CD4-positive, alpha-beta memory T cell (primary cell): ENCODE measurements at regions not wholly inside any gene's neighbourhood (a gene's known extent, or its start where the extent isn't known, plus 50 kb on each side); places are given as distances from the start of the nearest gene placed in this dataset.
A peak's percentile ranks its signal among the peaks of the same experiment; 100 is the strongest.

Experiments
- CTCF ChIA-PET: fragments of 350-600 bp; sonication (Branson Sonifier 250); formaldehyde crosslinking; loops from one replicate; lab custom pipeline; 2021; ENCODE audit warnings: inconsistent platforms; ENCODE audit not compliant: partially characterized antibody; lab: Charles Lee
- POLR2A ChIA-PET: fragments of 350-600 bp; sonication (Branson Sonifier 250); formaldehyde crosslinking; loops from one replicate; lab custom pipeline; 2021; ENCODE audit not compliant: partially characterized antibody; lab: Charles Lee
- DNase-seq, 5 donors: peaks; one replicate each; pipeline versions ENCODE4 v3.0.0 to v3.0.0-alpha.2; 2020 to 2022; ENCODE audit warnings: mixed read lengths in 1 of 5
- H3K27ac ChIP-seq: one replicate; pipeline ENCODE4 v1.7.0; 2013; ENCODE audit warnings: low read depth, low read length
- H3K27me3 ChIP-seq: 2 replicates; pipeline ENCODE4 v1.7.0; 2013; ENCODE audit warnings: mild to moderate bottlenecking, low read length, moderate library complexity; ENCODE audit not compliant: insufficient read depth
- H3K36me3 ChIP-seq: 2 replicates; pipeline ENCODE4 v1.7.0; 2013; ENCODE audit warnings: mild to moderate bottlenecking, low read length, moderate library complexity; ENCODE audit not compliant: insufficient read depth
- H3K4me1 ChIP-seq: 2 replicates; pipeline ENCODE4 v1.7.0; 2013; ENCODE audit warnings: mild to moderate bottlenecking, low read length, moderate library complexity; ENCODE audit not compliant: insufficient read depth
- H3K4me3 ChIP-seq, 2 donors: one replicate each; pipeline ENCODE4 v1.7.0; 2013; ENCODE audit warnings: low read length in 2 of 2, mild to moderate bottlenecking in 1 of 2
- H3K9me3 ChIP-seq, 2 donors: one replicate each; pipeline ENCODE4 v1.7.0; 2013; ENCODE audit warnings: low read length in 2 of 2, control low read depth in 1 of 2; ENCODE audit not compliant: control insufficient read depth in 1 of 2
- H3K27ac Mint-ChIP-seq, 7 donors: one replicate each; pipeline ENCODE4 v1.8.0; 2020 to 2021; ENCODE audit warnings: mixed read lengths in 7 of 7, mild to moderate bottlenecking in 6 of 7, inconsistent platforms in 3 of 7, moderate library complexity in 3 of 7
- H3K27me3 Mint-ChIP-seq, 2 donors: one replicate each; pipeline ENCODE4 v1.8.0; 2020 to 2021; ENCODE audit warnings: mixed read lengths in 2 of 2
- H3K36me3 Mint-ChIP-seq, 2 donors: one replicate each; pipeline ENCODE4 v1.8.0; 2020 to 2021; ENCODE audit warnings: mixed read lengths in 2 of 2, inconsistent platforms in 1 of 2, mild to moderate bottlenecking in 1 of 2
- H3K4me1 Mint-ChIP-seq, 4 donors: one replicate each; pipeline ENCODE4 v1.8.0; 2020 to 2021; ENCODE audit warnings: mixed read lengths in 4 of 4, mild to moderate bottlenecking in 1 of 4
- H3K4me3 Mint-ChIP-seq, 8 donors: one replicate each; pipeline ENCODE4 v1.8.0; 2020 to 2021; ENCODE audit warnings: mixed read lengths in 8 of 8, mild to moderate bottlenecking in 7 of 8, moderate library complexity in 6 of 8, inconsistent platforms in 3 of 8
- H3K9me3 Mint-ChIP-seq, 8 donors: one replicate each; pipeline ENCODE4 v1.8.0; 2020 to 2021; ENCODE audit warnings: mixed read lengths in 8 of 8, mild to moderate bottlenecking in 5 of 8, inconsistent platforms in 3 of 8, moderate library complexity in 1 of 8
- intact Hi-C: fragments of 100-400 bp; cut with micrococcal nuclease; formaldehyde crosslinking; loops from one replicate; pipeline ENCODE4 v1.15.1; 2023

DNA sequence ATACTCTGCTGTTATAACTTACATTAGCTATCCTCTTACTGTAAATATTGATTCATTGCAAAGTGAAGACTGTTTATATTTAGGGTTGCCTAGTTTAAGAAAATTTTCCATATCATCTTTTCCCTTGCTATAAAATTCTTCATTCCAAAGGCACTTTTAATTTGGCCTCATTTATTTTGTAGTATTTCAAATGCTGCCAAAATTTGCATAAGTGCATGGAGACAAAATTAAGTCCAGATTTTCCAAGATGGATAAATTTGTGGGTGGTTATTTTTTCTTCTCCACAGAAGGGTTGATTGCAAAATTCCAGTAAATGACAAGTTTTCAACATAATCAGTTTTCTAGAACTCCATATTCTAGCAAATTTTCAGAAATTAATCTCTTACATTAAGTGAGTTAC, 141.5 kb upstream of the MTAP start:
- intact Hi-C loops: no loop called here
- Mint-ChIP-seq H3K27me3 (no peaks in the 10 kb centered on the region), H3K4me3 (no peak overlapping the region), H3K4me1 (no peaks in the 10 kb centered on the region), H3K27ac (no peak overlapping the region), H3K36me3 (no peaks in the 10 kb centered on the region), H3K9me3 (no peaks in the 10 kb centered on the region)
- ChIA-PET CTCF (no interaction called here), POLR2A (no interaction called here)
- H3K4me3 ChIP-seq: no peak overlapping the region
- no peaks in the 10 kb centered on the region for H3K4me1 ChIP-seq
- no peaks in the 10 kb centered on the region for H3K27me3 ChIP-seq
- no peaks in the 10 kb centered on the region for H3K9me3 ChIP-seq
- H3K27ac ChIP-seq: no peak overlapping the region
- no peaks in the 10 kb centered on the region for H3K36me3 ChIP-seq
- DNase-seq: no peak

DNA sequence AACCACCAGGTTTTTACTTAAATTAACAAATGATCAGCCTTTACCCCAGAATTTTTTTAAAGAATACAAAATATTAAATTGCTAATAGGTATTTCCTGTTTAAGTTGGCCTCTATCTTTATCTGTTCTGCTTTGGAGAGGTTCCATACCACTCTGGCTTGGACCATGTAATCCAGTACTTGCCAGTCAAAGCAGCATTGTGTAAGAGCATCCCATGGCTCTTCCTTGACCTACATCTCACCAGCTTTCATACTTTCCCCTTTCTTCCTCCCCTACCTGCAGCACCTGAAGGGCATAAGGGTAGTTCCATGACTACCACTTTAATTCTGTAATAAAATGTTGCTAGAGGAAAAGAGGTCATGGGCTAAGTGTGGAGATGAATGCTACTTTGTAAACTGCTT, 140.8 kb upstream of the MTAP start:
- Mint-ChIP-seq H3K27me3 (no peaks in the 10 kb centered on the region), H3K4me1 (no peaks in the 10 kb centered on the region), H3K27ac (peak overlapping the region in 1 of 7 donors; percentile 85), H3K4me3 (no peak overlapping the region), H3K9me3 (no peaks in the 10 kb centered on the region), H3K36me3 (no peaks in the 10 kb centered on the region)
- Histone ChIP-seq H3K36me3 (no peaks in the 10 kb centered on the region), H3K9me3 (no peaks in the 10 kb centered on the region), H3K27me3 (no peaks in the 10 kb centered on the region), H3K4me1 (no peaks in the 10 kb centered on the region), H3K27ac (no peak overlapping the region), H3K4me3 (no peak overlapping the region)
- intact Hi-C loops: no loop called here
- DNase-seq: no peak
- ChIA-PET POLR2A (no interaction called here), CTCF (no interaction called here)

DNA sequence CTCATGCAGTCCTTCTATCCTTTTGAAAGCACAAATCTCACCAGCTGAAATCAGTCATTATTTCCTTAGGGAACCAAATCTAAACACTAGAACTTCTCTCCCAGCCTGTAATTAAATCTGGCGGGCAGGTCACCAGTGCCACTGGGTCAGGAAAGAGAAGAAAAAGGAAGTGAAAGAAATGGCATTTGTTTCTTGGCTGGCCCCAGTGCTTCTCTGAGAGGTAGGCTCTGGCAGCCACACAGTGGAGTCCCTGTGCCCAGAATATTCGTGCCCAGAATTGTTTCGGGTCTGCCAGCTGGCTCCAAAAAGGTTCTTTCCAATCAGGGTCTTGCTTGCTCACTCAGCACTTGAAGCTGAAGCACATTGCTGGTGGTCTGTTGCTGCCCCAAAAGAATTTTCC, 133.9 kb upstream of the MTAP start:
- no peak overlapping the region for H3K27ac Mint-ChIP-seq
- ChIA-PET CTCF (interaction anchor here (0.6 kb wide), 1 partner anchor 203 kb away, joined by 3 read pairs; no protein-coding TSS in a partner anchor), POLR2A (no interaction called here)
- intact Hi-C loops: no loop called here
- peaks cover 6 to 11% (median 6%) of the 10 kb centered on the region in 4 donors for H3K4me1 Mint-ChIP-seq
- no peak overlapping the region for H3K27ac ChIP-seq
- DNase-seq: no peak
- no peaks in the 10 kb centered on the region for H3K9me3 ChIP-seq
- no peak overlapping the region for H3K4me3 Mint-ChIP-seq
- H3K4me3 ChIP-seq: no peak overlapping the region
- no peaks in the 10 kb centered on the region for H3K27me3 ChIP-seq
- no peaks in the 10 kb centered on the region for H3K9me3 Mint-ChIP-seq
- no peaks in the 10 kb centered on the region for H3K36me3 ChIP-seq
- no peaks in the 10 kb centered on the region for H3K36me3 Mint-ChIP-seq
- H3K27me3 Mint-ChIP-seq: no peaks in the 10 kb centered on the region
- H3K4me1 ChIP-seq: peaks cover 9% of the 10 kb centered on the region

DNA sequence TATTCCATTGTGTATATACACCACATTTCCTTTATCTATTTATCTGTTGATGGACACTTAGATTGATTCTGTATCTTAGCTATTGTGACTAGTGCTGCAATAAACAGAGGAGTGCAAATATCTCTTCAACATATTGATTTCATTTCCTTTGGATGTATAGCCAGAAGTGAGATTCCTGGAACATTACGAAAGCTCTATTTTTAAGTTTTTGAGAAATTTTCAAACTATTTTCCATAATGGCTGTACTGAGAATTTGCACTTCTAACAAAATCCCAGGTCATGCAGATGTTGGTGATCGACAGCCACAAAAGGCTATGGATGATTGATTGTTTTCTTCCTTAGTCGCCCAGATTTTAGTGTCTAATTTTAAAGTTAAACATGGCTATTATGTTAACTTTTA, 132.7 kb upstream of the MTAP start:
- Histone ChIP-seq H3K9me3 (no peaks in the 10 kb centered on the region), H3K4me3 (no peak overlapping the region), H3K27me3 (no peaks in the 10 kb centered on the region), H3K36me3 (no peaks in the 10 kb centered on the region), H3K4me1 (peaks cover 9% of the 10 kb centered on the region), H3K27ac (no peak overlapping the region)
- Mint-ChIP-seq H3K4me1 (peaks cover 6 to 11% (median 6%) of the 10 kb centered on the region in 4 donors), H3K27me3 (no peaks in the 10 kb centered on the region), H3K9me3 (no peaks in the 10 kb centered on the region), H3K36me3 (no peaks in the 10 kb centered on the region), H3K27ac (no peak overlapping the region), H3K4me3 (no peak overlapping the region)
- ChIA-PET CTCF (no interaction called here), POLR2A (no interaction called here)
- no peak for DNase-seq
- intact Hi-C loops: loop anchor here (10.0 kb wide), 1 partner anchor 55 kb away; no protein-coding TSS in a partner anchor

DNA sequence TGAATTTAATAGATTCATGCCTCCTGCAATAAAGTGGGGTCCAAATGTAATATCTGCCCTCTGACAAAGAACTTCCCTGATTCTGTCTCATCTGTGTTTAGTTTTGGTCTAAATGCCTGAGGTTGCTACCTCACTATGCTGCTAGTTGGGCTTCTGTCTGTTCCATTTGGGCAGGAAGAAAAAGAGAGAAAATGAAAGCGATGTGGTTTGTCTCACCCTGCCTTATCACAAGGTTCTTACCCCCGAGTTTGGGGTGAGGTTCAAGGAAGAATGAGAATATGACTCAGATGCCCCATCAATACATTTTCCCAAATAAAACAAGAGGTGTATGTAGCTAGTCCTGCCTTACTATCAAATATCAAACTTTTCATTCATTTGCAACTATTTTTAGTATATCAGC, 132.1 kb upstream of the MTAP start:
- peak overlapping the region in 3 of 8 donors; percentile 3 to 43 (median 39) for H3K4me3 Mint-ChIP-seq
- POLR2A ChIA-PET: no interaction called here
- CTCF ChIA-PET: no interaction called here

DNA sequence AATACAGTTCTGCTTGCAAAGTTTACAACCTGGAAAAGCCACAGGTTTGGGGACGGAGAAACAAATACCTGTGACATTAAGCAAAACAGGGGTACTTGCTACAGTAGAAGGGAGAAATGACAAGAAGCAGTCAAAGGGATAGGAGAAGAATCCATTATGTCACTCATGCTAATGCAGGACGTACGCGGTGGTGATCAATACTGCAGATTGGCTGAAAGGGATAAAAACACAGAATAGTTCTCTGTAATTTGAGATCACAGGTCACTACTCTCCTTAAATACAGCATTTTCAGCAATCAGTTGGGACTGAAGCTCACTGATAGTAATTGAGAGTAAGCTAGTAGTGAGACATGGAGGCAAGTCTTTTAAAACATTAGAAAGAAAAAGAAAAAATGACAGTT, 130.3 kb upstream of the MTAP start:
- Histone ChIP-seq H3K27me3 (no peaks in the 10 kb centered on the region), H3K36me3 (no peaks in the 10 kb centered on the region), H3K27ac (no peak overlapping the region), H3K9me3 (no peaks in the 10 kb centered on the region), H3K4me3 (no peak overlapping the region), H3K4me1 (peaks cover 9% of the 10 kb centered on the region)
- Mint-ChIP-seq H3K27me3 (peaks cover 0 to 2% of the 10 kb centered on the region in 2 donors), H3K4me3 (no peak overlapping the region), H3K27ac (peak overlapping the region in 1 of 7 donors; percentile 68), H3K4me1 (peaks cover 6 to 11% (median 7%) of the 10 kb centered on the region in 4 donors), H3K9me3 (no peaks in the 10 kb centered on the region), H3K36me3 (no peaks in the 10 kb centered on the region)
- ChIA-PET POLR2A (no interaction called here), CTCF (interaction anchor here (0.5 to 1.6 kb wide), 3 partner anchors 10 to 91 kb away, joined by 3 to 8 read pairs (median 4); no protein-coding TSS in a partner anchor)
- intact Hi-C loops: loop anchor here (10.0 kb wide), 1 partner anchor 57 kb away; no protein-coding TSS in a partner anchor
- no peak for DNase-seq

More for the DNA sequence above, 132.1 kb upstream of the MTAP start:
- H3K9me3 ChIP-seq: no peaks in the 10 kb centered on the region
- no peaks in the 10 kb centered on the region for H3K27me3 ChIP-seq
- H3K36me3 Mint-ChIP-seq: no peaks in the 10 kb centered on the region
- H3K4me1 ChIP-seq: peaks cover 9% of the 10 kb centered on the region
- H3K9me3 Mint-ChIP-seq: no peaks in the 10 kb centered on the region
- H3K36me3 ChIP-seq: no peaks in the 10 kb centered on the region
- H3K27me3 Mint-ChIP-seq: no peaks in the 10 kb centered on the region
- DNase-seq: peak in 3 of 5 donors; percentile 8 to 17 (median 9)
- H3K4me3 ChIP-seq: no peak overlapping the region
- H3K27ac Mint-ChIP-seq: peak overlapping the region in 2 of 7 donors; percentile 13 to 24
- H3K4me1 Mint-ChIP-seq: peaks cover 6 to 11% (median 6%) of the 10 kb centered on the region in 4 donors
- H3K27ac ChIP-seq: no peak overlapping the region
- intact Hi-C loops: loop anchor here (10.0 kb wide), 1 partner anchor 56 kb away; no protein-coding TSS in a partner anchor

DNA sequence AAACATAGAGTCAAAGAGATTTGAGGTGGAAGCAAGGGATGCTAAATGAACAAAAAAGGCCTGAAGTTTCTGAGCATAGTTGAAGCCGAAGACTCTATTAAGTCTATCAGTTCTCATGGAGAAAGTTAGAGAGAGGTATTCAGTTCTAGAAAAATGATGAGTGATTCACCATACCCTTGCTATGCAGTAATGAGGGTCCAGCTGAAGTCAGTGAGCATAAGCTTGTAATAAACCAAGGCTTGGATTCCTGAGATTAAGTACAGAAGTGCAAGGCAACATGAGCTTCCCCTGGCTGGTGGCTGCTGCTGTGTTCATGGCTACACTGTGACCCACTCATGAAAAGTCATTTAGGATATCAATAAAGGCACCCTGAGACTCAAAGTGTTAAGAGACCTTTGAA, 129.7 kb upstream of the MTAP start:
- Mint-ChIP-seq H3K27me3 (peaks cover 0 to 2% of the 10 kb centered on the region in 2 donors), H3K4me1 (peaks cover 6 to 11% (median 9%) of the 10 kb centered on the region in 4 donors), H3K36me3 (no peaks in the 10 kb centered on the region), H3K4me3 (no peak overlapping the region), H3K27ac (no peak overlapping the region), H3K9me3 (no peaks in the 10 kb centered on the region)
- Histone ChIP-seq H3K4me1 (peaks cover 12% of the 10 kb centered on the region), H3K9me3 (no peaks in the 10 kb centered on the region), H3K27me3 (no peaks in the 10 kb centered on the region), H3K27ac (no peak overlapping the region), H3K4me3 (no peak overlapping the region), H3K36me3 (no peaks in the 10 kb centered on the region)
- POLR2A ChIA-PET: no interaction called here
- DNase-seq: no peak
- CTCF ChIA-PET: interaction anchor here (1.2 to 1.6 kb wide), 3 partner anchors 9 to 106 kb away, joined by 3 to 8 read pairs (median 3); no protein-coding TSS in a partner anchor
- intact Hi-C loops: loop anchor here (10.0 kb wide), 1 partner anchor 58 kb away; no protein-coding TSS in a partner anchor
